GM06990 (cell line): ENCODE measurements at regions not wholly inside any gene's neighbourhood (a gene's known extent, or its start where the extent isn't known, plus 50 kb on each side); places are given as distances from the start of the nearest gene placed in this dataset.
"Not testable (repeated sequence)": the region's sequence is repeated elsewhere in the genome, so short reads cannot be mapped to it uniquely, and the experiment has no call there.

Source experiments
- DNase-seq: peaks from one replicate; pipeline ENCODE4 v3.0.0-alpha.2; 2011; ENCODE audit not compliant: insufficient read length; ENCODE audit errors: extremely low read depth
- H3K27me3 ChIP-seq: replicated peaks from 2 replicates; pipeline ENCODE4 v1.6.0; 2011; ENCODE audit warnings: low read length; ENCODE audit not compliant: control insufficient read depth, insufficient read depth
- H3K36me3 ChIP-seq: 2 replicates; pipeline ENCODE4 v1.5.1; 2011; ENCODE audit warnings: low read length; ENCODE audit not compliant: control insufficient read depth, insufficient read depth
- H3K4me3 ChIP-seq: replicated peaks from 2 replicates; pipeline ENCODE4 v1.5.1; 2011; ENCODE audit warnings: low read depth, mild to moderate bottlenecking, control low read depth, low read length
- CTCF ChIP-seq: IDR thresholded peaks from 2 replicates; pipeline ENCODE4 v1.5.1; 2011; ENCODE audit warnings: low read length, control low read depth, mild to moderate bottlenecking, inconsistent platforms; ENCODE audit not compliant: insufficient read depth, poor library complexity, severe bottlenecking

- DNase-seq: no peak
- no peak overlapping the region for H3K4me3 ChIP-seq
- no peaks in the 10 kb centered on the region for H3K27me3 ChIP-seq
- no peaks in the 10 kb centered on the region for H3K36me3 ChIP-seq
- TF ChIP-seq CTCF: peak; percentile 59
These were observed 110.4 kb upstream of the EPB41L4A start for GRCh38 chr5:112529525-112529924.

- Histone ChIP-seq H3K27me3 (no peaks in the 10 kb centered on the region), H3K4me3 (no peak overlapping the region; the same call in 1 of the 2 replicates), H3K36me3 (no peaks in the 10 kb centered on the region)
- TF ChIP-seq CTCF: no peak
- DNase-seq: no peak
These were observed 113.7 kb upstream of the EPB41L4A start for GRCh38 chr5:112532654-112533360.

- no peaks in the 10 kb centered on the region for H3K27me3 ChIP-seq
- no peak for DNase-seq
These were observed 114.3 kb upstream of the EPB41L4A start for GRCh38 chr5:112533362-112533761.

GRCh38 chr5:112534067-112534583, 115.0 kb upstream of the EPB41L4A start:
- Histone ChIP-seq H3K4me3 (no peak overlapping the region), H3K36me3 (no peaks in the 10 kb centered on the region), H3K27me3 (no peaks in the 10 kb centered on the region)
- DNase-seq: no peak
- no peak for TF ChIP-seq CTCF

More at GRCh38 chr5:112533362-112533761, 114.3 kb upstream of the EPB41L4A start:
- no peaks in the 10 kb centered on the region for H3K36me3 ChIP-seq
- no peak overlapping the region for H3K4me3 ChIP-seq
- TF ChIP-seq CTCF: no peak

GRCh38 chr5:112534611-112535255, 115.7 kb upstream of the EPB41L4A start:
- no peak for TF ChIP-seq CTCF
- DNase-seq: no peak
- Histone ChIP-seq H3K4me3 (no peak overlapping the region), H3K36me3 (no peaks in the 10 kb centered on the region), H3K27me3 (no peaks in the 10 kb centered on the region)

GRCh38 chr5:112535356-112535755, 116.3 kb upstream of the EPB41L4A start:
- H3K4me3 ChIP-seq: no peak overlapping the region
- H3K27me3 ChIP-seq: no peaks in the 10 kb centered on the region
- no peak for TF ChIP-seq CTCF
- no peaks in the 10 kb centered on the region for H3K36me3 ChIP-seq
- no peak for DNase-seq

- H3K27me3 ChIP-seq, DNase-seq, H3K4me3 ChIP-seq, H3K36me3 ChIP-seq: not testable (repeated sequence)
These were observed 125.5 kb upstream of the EPB41L4A start for GRCh38 chr5:112544558-112544957.
